ELF-1 (cell line): ENCODE measurements at regions not wholly inside any gene's neighbourhood (a gene's known extent, or its start where the extent isn't known, plus 50 kb on each side); places are given as distances from the start of the nearest gene placed in this dataset.
"Not testable (repeated sequence)": the region's sequence is repeated elsewhere in the genome, so short reads cannot be mapped to it uniquely, and the experiment has no call there.

Source experiments
- DNase-seq: peaks from one replicate; pipeline ENCODE4 v3.0.0-alpha.2; 2016; ENCODE audit warnings: low read depth, low spot score

- no peak for DNase-seq
These were observed 494.8 kb downstream of the MN1 start for GRCh38 chr22:27306771-27307170.

- no peak for DNase-seq
These were observed 493.9 kb downstream of the MN1 start for GRCh38 chr22:27307545-27308247.

- DNase-seq = no peak
These were observed 493.0 kb downstream of the MN1 start for GRCh38 chr22:27308513-27308912.

- no peak for DNase-seq
These were observed 491.9 kb downstream of the MN1 start for GRCh38 chr22:27309697-27310096.

GRCh38 chr22:27310966-27311697 lies 490.4 kb downstream of the MN1 start:
- peak; percentile 58 for DNase-seq

- DNase-seq = peak; percentile 69
These were observed 489.6 kb downstream of the MN1 start for GRCh38 chr22:27311698-27312550.

- DNase-seq = no peak
These were observed 489.0 kb downstream of the MN1 start for GRCh38 chr22:27312565-27312964.

- peak; percentile 71 for DNase-seq
These were observed 488.3 kb downstream of the MN1 start for GRCh38 chr22:27312966-27313855.

- DNase-seq = peak; percentile 18
These were observed 487.2 kb downstream of the MN1 start for GRCh38 chr22:27314276-27314807.

GRCh38 chr22:27315833-27316232 lies 485.7 kb downstream of the MN1 start:
- no peak for DNase-seq

- DNase-seq = peak; percentile 50
These were observed 484.5 kb downstream of the MN1 start for GRCh38 chr22:27317096-27317495.

GRCh38 chr22:27317971-27318428 lies 483.6 kb downstream of the MN1 start:
- DNase-seq = no peak

- no peak for DNase-seq
These were observed 483.0 kb downstream of the MN1 start for GRCh38 chr22:27318516-27318915.

- no peak for DNase-seq
These were observed 477.9 kb downstream of the MN1 start for GRCh38 chr22:27323661-27324060.

GRCh38 chr22:27324908-27325307 lies 476.6 kb downstream of the MN1 start:
- not testable (repeated sequence) for DNase-seq

- no peak for DNase-seq
These were observed 474.1 kb downstream of the MN1 start for GRCh38 chr22:27327497-27327896.

- no peak for DNase-seq
These were observed 473.4 kb downstream of the MN1 start for GRCh38 chr22:27327981-27328721.

GRCh38 chr22:27329131-27329850 lies 472.3 kb downstream of the MN1 start:
- no peak for DNase-seq

- DNase-seq = no peak
These were observed 471.4 kb downstream of the MN1 start for GRCh38 chr22:27329966-27330645.
